ENCODE measurements at regions not wholly inside any gene's neighbourhood (a gene's known extent, or its start where the extent isn't known, plus 50 kb on each side); places are given as distances from the start of the nearest gene placed in this dataset.
"Not testable (repeated sequence)": the region's sequence is repeated elsewhere in the genome, so short reads cannot be mapped to it uniquely, and the experiment has no call there.

- Mint-ChIP-seq H3K36me3 (ENCODE audit: low read depth) (no peaks in the 10 kb centered on the region), H3K4me3 (no peak overlapping the region), H3K9me3 (ENCODE audit: insufficient read depth) (no peaks in the 10 kb centered on the region), H3K27me3 (ENCODE audit: low read depth) (no peaks in the 10 kb centered on the region), H3K27ac (no peak overlapping the region), H3K4me1 (ENCODE audit: low read depth) (no peaks in the 10 kb centered on the region)
- ChIA-PET CTCF (no interaction called here), POLR2A (no interaction called here)
- no peak for ATAC-seq
- no peak for DNase-seq
Observed at GRCh38 chr4:117014236-117014635, 71.1 kb downstream of the TRAM1L1 start.

- ATAC-seq (no peak), DNase-seq (no peak)
- Mint-ChIP-seq H3K4me3 (no peak overlapping the region), H3K27ac (no peak overlapping the region), H3K27me3 (ENCODE audit: low read depth) (no peaks in the 10 kb centered on the region), H3K4me1 (ENCODE audit: low read depth) (no peaks in the 10 kb centered on the region), H3K9me3 (ENCODE audit: insufficient read depth) (peaks cover 3% of the 10 kb centered on the region), H3K36me3 (ENCODE audit: low read depth) (no peaks in the 10 kb centered on the region)
- ChIA-PET CTCF (no interaction called here), POLR2A (no interaction called here)
Observed at GRCh38 chr4:117010671-117011070, 74.7 kb downstream of the TRAM1L1 start.

GRCh38 chr4:117001077-117001476 is 84.3 kb downstream of the TRAM1L1 start:
- POLR2A ChIA-PET = no interaction called here
- Mint-ChIP-seq H3K36me3 (ENCODE audit: low read depth) (no peaks in the 10 kb centered on the region), H3K4me1 (ENCODE audit: low read depth) (no peaks in the 10 kb centered on the region)

GRCh38 chr4:116982656-116983055 is 102.7 kb downstream of the TRAM1L1 start:
- Mint-ChIP-seq H3K9me3 (ENCODE audit: insufficient read depth) (peaks cover 4% of the 10 kb centered on the region), H3K27me3 (ENCODE audit: low read depth) (no peaks in the 10 kb centered on the region), H3K4me3 (no peak overlapping the region), H3K4me1 (ENCODE audit: low read depth) (no peaks in the 10 kb centered on the region), H3K36me3 (ENCODE audit: low read depth) (no peaks in the 10 kb centered on the region), H3K27ac (no peak overlapping the region)
- ChIA-PET CTCF (no interaction called here), POLR2A (no interaction called here)
- DNase-seq = no peak
- ATAC-seq = no peak

More at GRCh38 chr4:117001077-117001476, 84.3 kb downstream of the TRAM1L1 start:
- CTCF ChIA-PET = no interaction called here
- no peaks in the 10 kb centered on the region for H3K9me3 Mint-ChIP-seq (ENCODE audit: insufficient read depth)
- H3K4me3 Mint-ChIP-seq = no peak overlapping the region
- H3K27ac Mint-ChIP-seq = no peak overlapping the region
- no peaks in the 10 kb centered on the region for H3K27me3 Mint-ChIP-seq (ENCODE audit: low read depth)
- ATAC-seq (no peak), DNase-seq (no peak)

- ATAC-seq; H3K4me1 Mint-ChIP-seq (ENCODE audit: low read depth); H3K4me3 Mint-ChIP-seq; H3K27me3 Mint-ChIP-seq (ENCODE audit: low read depth); H3K27ac Mint-ChIP-seq; CTCF ChIA-PET; H3K36me3 Mint-ChIP-seq (ENCODE audit: low read depth); POLR2A ChIA-PET; DNase-seq; H3K9me3 Mint-ChIP-seq (ENCODE audit: insufficient read depth): not testable (repeated sequence)
Observed at GRCh38 chr4:116980436-116980835, 104.9 kb downstream of the TRAM1L1 start.

- H3K4me3 Mint-ChIP-seq = no peak overlapping the region
- POLR2A ChIA-PET = no interaction called here
- no peaks in the 10 kb centered on the region for H3K27me3 Mint-ChIP-seq (ENCODE audit: low read depth)
- no peak overlapping the region for H3K27ac Mint-ChIP-seq
- no peaks in the 10 kb centered on the region for H3K4me1 Mint-ChIP-seq (ENCODE audit: low read depth)
- DNase-seq = no peak
- no peak for ATAC-seq
- CTCF ChIA-PET = no interaction called here
- H3K36me3 Mint-ChIP-seq (ENCODE audit: low read depth) = no peaks in the 10 kb centered on the region
- no peaks in the 10 kb centered on the region for H3K9me3 Mint-ChIP-seq (ENCODE audit: insufficient read depth)
Observed at GRCh38 chr4:116959045-116959444, 126.3 kb downstream of the TRAM1L1 start.

- Mint-ChIP-seq H3K4me3 (no peak overlapping the region), H3K9me3 (ENCODE audit: insufficient read depth) (no peaks in the 10 kb centered on the region)
- ATAC-seq = no peak
Observed at GRCh38 chr4:116953947-116954346, 131.4 kb downstream of the TRAM1L1 start.

GRCh38 chr4:116952530-116953136 is 132.7 kb downstream of the TRAM1L1 start:
- ATAC-seq (no peak), DNase-seq (no peak)
- Mint-ChIP-seq H3K4me1 (ENCODE audit: low read depth) (no peaks in the 10 kb centered on the region), H3K4me3 (no peak overlapping the region), H3K27me3 (ENCODE audit: low read depth) (no peaks in the 10 kb centered on the region), H3K9me3 (ENCODE audit: insufficient read depth) (no peaks in the 10 kb centered on the region), H3K27ac (no peak overlapping the region), H3K36me3 (ENCODE audit: low read depth) (no peaks in the 10 kb centered on the region)
- ChIA-PET CTCF (no interaction called here), POLR2A (no interaction called here)

More at GRCh38 chr4:116953947-116954346, 131.4 kb downstream of the TRAM1L1 start:
- Mint-ChIP-seq H3K36me3 (ENCODE audit: low read depth) (no peaks in the 10 kb centered on the region), H3K27ac (no peak overlapping the region), H3K4me1 (ENCODE audit: low read depth) (no peaks in the 10 kb centered on the region), H3K27me3 (ENCODE audit: low read depth) (no peaks in the 10 kb centered on the region)
- no peak for DNase-seq
- ChIA-PET POLR2A (no interaction called here), CTCF (no interaction called here)

GRCh38 chr4:116949856-116950255 is 135.5 kb downstream of the TRAM1L1 start:
- ChIA-PET CTCF (no interaction called here), POLR2A (no interaction called here)
- ATAC-seq = no peak
- H3K4me3 Mint-ChIP-seq = no peak overlapping the region
- H3K4me1 Mint-ChIP-seq (ENCODE audit: low read depth) = no peaks in the 10 kb centered on the region
- H3K27me3 Mint-ChIP-seq (ENCODE audit: low read depth) = no peaks in the 10 kb centered on the region
- no peak for DNase-seq
- H3K9me3 Mint-ChIP-seq (ENCODE audit: insufficient read depth) = no peaks in the 10 kb centered on the region
- no peak overlapping the region for H3K27ac Mint-ChIP-seq
- no peaks in the 10 kb centered on the region for H3K36me3 Mint-ChIP-seq (ENCODE audit: low read depth)

GRCh38 chr4:116942315-116942714 is 143.1 kb downstream of the TRAM1L1 start:
- Mint-ChIP-seq H3K36me3 (ENCODE audit: low read depth) (no peaks in the 10 kb centered on the region), H3K4me3 (no peak overlapping the region), H3K27ac (no peak overlapping the region), H3K9me3 (ENCODE audit: insufficient read depth) (no peaks in the 10 kb centered on the region), H3K27me3 (ENCODE audit: low read depth) (no peaks in the 10 kb centered on the region), H3K4me1 (ENCODE audit: low read depth) (no peaks in the 10 kb centered on the region)
- DNase-seq (no peak), ATAC-seq (no peak)
- ChIA-PET POLR2A (no interaction called here), CTCF (no interaction called here)

- no peak overlapping the region for H3K4me3 Mint-ChIP-seq
- POLR2A ChIA-PET = no interaction called here
- no peaks in the 10 kb centered on the region for H3K36me3 Mint-ChIP-seq (ENCODE audit: low read depth)
- H3K27ac Mint-ChIP-seq = no peak overlapping the region
- DNase-seq (no peak), ATAC-seq (no peak)
- H3K9me3 Mint-ChIP-seq (ENCODE audit: insufficient read depth) = no peaks in the 10 kb centered on the region
- no peaks in the 10 kb centered on the region for H3K4me1 Mint-ChIP-seq (ENCODE audit: low read depth)
- CTCF ChIA-PET = no interaction called here
- peaks cover 3% of the 10 kb centered on the region for H3K27me3 Mint-ChIP-seq (ENCODE audit: low read depth)
Observed at GRCh38 chr4:116930329-116930728, 155.0 kb downstream of the TRAM1L1 start.

- ATAC-seq (no peak), DNase-seq (no peak)
- POLR2A ChIA-PET = no interaction called here
- no peaks in the 10 kb centered on the region for H3K9me3 Mint-ChIP-seq (ENCODE audit: insufficient read depth)
- CTCF ChIA-PET = no interaction called here
- no peak overlapping the region for H3K27ac Mint-ChIP-seq
- H3K27me3 Mint-ChIP-seq (ENCODE audit: low read depth) = peaks cover 3% of the 10 kb centered on the region
- H3K4me3 Mint-ChIP-seq = no peak overlapping the region
- no peaks in the 10 kb centered on the region for H3K36me3 Mint-ChIP-seq (ENCODE audit: low read depth)
- H3K4me1 Mint-ChIP-seq (ENCODE audit: low read depth) = no peaks in the 10 kb centered on the region
Observed at GRCh38 chr4:116926631-116927295, 158.6 kb downstream of the TRAM1L1 start.

GRCh38 chr4:116925900-116926457 is 159.4 kb downstream of the TRAM1L1 start:
- no peak for DNase-seq
- H3K4me1 Mint-ChIP-seq (ENCODE audit: low read depth) = no peaks in the 10 kb centered on the region
- no peak for ATAC-seq
- no peak overlapping the region for H3K27ac Mint-ChIP-seq
- ChIA-PET POLR2A (no interaction called here), CTCF (no interaction called here)
- no peaks in the 10 kb centered on the region for H3K9me3 Mint-ChIP-seq (ENCODE audit: insufficient read depth)
- peaks cover 3% of the 10 kb centered on the region for H3K27me3 Mint-ChIP-seq (ENCODE audit: low read depth)
- H3K4me3 Mint-ChIP-seq = no peak overlapping the region
- no peaks in the 10 kb centered on the region for H3K36me3 Mint-ChIP-seq (ENCODE audit: low read depth)
